Liver (tissue), 8 donors: ENCODE measurements at regions not wholly inside any gene's neighbourhood (a gene's known extent, or its start where the extent isn't known, plus 50 kb on each side); places are given as distances from the start of the nearest gene placed in this dataset.

Source experiments
- DNase-seq: peaks from one replicate; pipeline ENCODE4 v3.0.0-alpha.2; 2017; ENCODE audit warnings: low spot score
- H3K27ac ChIP-seq, 2 donors: one replicate each; pipeline ENCODE4 v1.7.0; 2013; ENCODE audit warnings: inconsistent platforms in 2 of 2, low read length in 2 of 2, control low read depth in 1 of 2, low read depth in 1 of 2, mild to moderate bottlenecking in 1 of 2
- H3K27me3 ChIP-seq, 4 donors: one replicate each; pipeline versions ENCODE4 v1.6.1 to v1.7.0; 2013; ENCODE audit warnings: low read length in 3 of 4, inconsistent platforms in 1 of 4, mild to moderate bottlenecking in 1 of 4, moderate library complexity in 1 of 4; ENCODE audit not compliant: control insufficient read depth in 4 of 4, insufficient read depth in 4 of 4
- H3K36me3 ChIP-seq, 4 donors: one replicate each; pipeline versions ENCODE4 v1.6.1 to v1.7.0; 2013; ENCODE audit warnings: low read length in 3 of 4, mild to moderate bottlenecking in 3 of 4, low read depth in 1 of 4, moderate library complexity in 1 of 4; ENCODE audit not compliant: control insufficient read depth in 4 of 4, insufficient read depth in 3 of 4
- H3K4me1 ChIP-seq, 4 donors: one replicate each; pipeline versions ENCODE4 v1.6.1 to v1.7.0; 2013; ENCODE audit warnings: low read length in 3 of 4, mild to moderate bottlenecking in 3 of 4, moderate library complexity in 1 of 4; ENCODE audit not compliant: control insufficient read depth in 4 of 4, insufficient read depth in 4 of 4
- H3K4me3 ChIP-seq, 3 donors: one replicate each; pipeline versions ENCODE4 v1.6.1 to v1.7.0; 2013; ENCODE audit warnings: low read length in 3 of 3, control low read depth in 1 of 3, low read depth in 1 of 3, mild to moderate bottlenecking in 1 of 3
- H3K9ac ChIP-seq, 2 donors: one replicate each; pipeline ENCODE4 v1.7.0; 2013; ENCODE audit warnings: low read length in 2 of 2, mild to moderate bottlenecking in 2 of 2, moderate library complexity in 2 of 2, control low read depth in 1 of 2, low read depth in 1 of 2
- H3K9me3 ChIP-seq, 4 donors: one replicate each; pipeline versions ENCODE4 v1.6.1 to v1.7.0; 2013; ENCODE audit warnings: low read length in 3 of 4; ENCODE audit not compliant: control insufficient read depth in 4 of 4
- EGR1 ChIP-seq, 2 donors: IDR thresholded peaks; 2 replicates each; pipeline ENCODE4 v1.6.1; 2016 to 2018; ENCODE audit warnings: antibody characterized with exemption in 2 of 2, low read depth in 2 of 2
- FOXA1 ChIP-seq: IDR thresholded peaks from 2 replicates; pipeline ENCODE4 v1.6.1; 2016; ENCODE audit warnings: antibody characterized with exemption
- FOXA2 ChIP-seq: IDR thresholded peaks from 2 replicates; pipeline ENCODE4 v1.6.1; 2016; ENCODE audit warnings: antibody characterized with exemption
- GABPA ChIP-seq, 2 donors: IDR thresholded peaks in 1 of 2; conservative IDR thresholded peaks in 1 of 2; 2 replicates each; pipeline ENCODE4 v1.6.1; 2016; ENCODE audit warnings: antibody characterized with exemption in 2 of 2, mild to moderate bottlenecking in 1 of 2, moderate library complexity in 1 of 2
- HNF4A ChIP-seq, 2 donors: conservative IDR thresholded peaks; 2 replicates each; pipeline ENCODE4 v1.6.1; 2016; ENCODE audit warnings: antibody characterized with exemption in 2 of 2, mild to moderate bottlenecking in 2 of 2
- HNF4G ChIP-seq: IDR thresholded peaks from 2 replicates; pipeline ENCODE4 v1.6.1; 2016; ENCODE audit warnings: antibody characterized with exemption
- JUND ChIP-seq, 2 donors: IDR thresholded peaks; 2 replicates each; pipeline ENCODE4 v1.6.1; 2016; ENCODE audit warnings: antibody characterized with exemption in 2 of 2
- NR2F2 ChIP-seq: IDR thresholded peaks from 2 replicates; pipeline ENCODE4 v1.6.1; 2016; ENCODE audit warnings: antibody characterized with exemption
- RAD21 ChIP-seq, 2 donors: IDR thresholded peaks; 2 replicates each; pipeline ENCODE4 v1.6.1; 2016; ENCODE audit warnings: antibody characterized with exemption in 2 of 2, mild to moderate bottlenecking in 2 of 2
- RXRA ChIP-seq, 2 donors: IDR thresholded peaks; 2 replicates each; pipeline ENCODE4 v1.6.1; 2017 to 2018; ENCODE audit warnings: antibody characterized with exemption in 2 of 2, mild to moderate bottlenecking in 1 of 2
- SP1 ChIP-seq: IDR thresholded peaks from 2 replicates; pipeline ENCODE4 v1.6.1; 2018; ENCODE audit warnings: antibody characterized with exemption, mild to moderate bottlenecking
- TAF1 ChIP-seq: conservative IDR thresholded peaks from 2 replicates; pipeline ENCODE4 v1.6.1; 2016; ENCODE audit warnings: antibody characterized with exemption, mild to moderate bottlenecking
- YY1 ChIP-seq: IDR thresholded peaks from 2 replicates; pipeline ENCODE4 v1.6.1; 2016; ENCODE audit warnings: antibody characterized with exemption, mild to moderate bottlenecking
- WGBS: extraction: QIAGEN DNeasy Blood & Tissue Kit; methylation state at CpG from one replicate; pipeline ENCODE4 v1.1.7; 2013; 5-methylcytosine and 5-hydroxymethylcytosine counted together
- TF ChIP-seq, protein P1 (sequence below): IDR thresholded peaks from 2 replicates; pipeline ENCODE4 v1.6.1; 2016; ENCODE audit warnings: antibody characterized with exemption, mild to moderate bottlenecking
- TF ChIP-seq, protein P2 (sequence below): IDR thresholded peaks from 2 replicates; pipeline ENCODE4 v1.6.1; 2016; ENCODE audit warnings: antibody characterized with exemption
- TF ChIP-seq, protein P3 (sequence below): IDR thresholded peaks from 2 replicates; pipeline ENCODE4 v1.6.1; 2016; ENCODE audit warnings: antibody characterized with exemption
- TF ChIP-seq, protein P4 (sequence below): IDR thresholded peaks from 2 replicates; pipeline ENCODE4 v1.6.1; 2016; ENCODE audit warnings: antibody characterized with exemption
- TF ChIP-seq, protein P5 (sequence below): fragments of 150-350 bp; IDR thresholded peaks from 2 replicates; pipeline ENCODE4 v1.5.1; 2017; ENCODE audit warnings: improper control_type of control experiment, low read depth, low read length; ENCODE audit not compliant: missing input control
- donor health status: healthy.
- donor health status: healthy.
- donor health status: healthy.
- donor health status: healthy.
- donor health status: healthy.

DNA sequence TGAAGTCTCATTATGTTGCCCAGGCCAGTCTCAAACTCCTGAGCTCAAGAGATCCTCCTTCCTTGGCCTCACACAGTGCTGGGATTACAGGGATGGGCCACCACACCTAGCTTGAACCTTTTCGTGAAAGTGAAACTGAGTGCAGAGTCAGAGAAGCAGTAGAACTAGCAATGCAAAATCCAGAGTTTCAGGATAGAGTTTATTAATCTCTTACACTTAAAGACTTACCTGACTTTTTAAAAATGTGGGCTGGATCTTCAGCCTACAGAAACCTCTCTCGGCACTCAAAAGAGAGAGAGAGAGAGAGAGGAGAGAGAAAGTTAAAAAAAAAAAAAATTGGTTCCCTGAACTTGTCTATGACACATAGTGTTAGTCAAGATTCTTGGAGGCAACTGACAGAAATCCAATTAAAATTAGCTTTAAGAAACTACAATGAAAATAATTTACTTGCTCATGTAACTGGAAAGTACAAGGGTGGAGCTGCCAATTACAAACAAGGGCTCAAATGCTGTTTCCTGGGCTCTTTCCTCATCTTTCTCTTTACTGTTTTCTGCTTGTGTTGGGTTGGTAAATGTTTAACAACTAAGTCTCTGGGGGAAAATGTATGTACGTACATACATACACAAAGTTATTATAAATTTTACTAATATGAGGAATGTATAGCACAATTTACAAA, 98.1 kb upstream of the CERS6 start:
- H3K9me3 ChIP-seq: no peaks in the 10 kb centered on the region
- H3K36me3 ChIP-seq: no peaks in the 10 kb centered on the region
- H3K27me3 ChIP-seq: no peaks in the 10 kb centered on the region
- TF ChIP-seq EGR1 (IDR thresholded peaks at IDR 0.05; ENCODE audit: low read depth in 2 of 2) (no peak), YY1 (no peak), NR2F2 (no peak), FOXA1 (no peak), HNF4G (no peak), RXRA (IDR thresholded peaks at IDR 0.05) (no peak), JUND (IDR thresholded peaks at IDR 0.05) (no peak), HNF4A (conservative IDR thresholded peaks at IDR 0.05) (no peak), GABPA (IDR thresholded peaks at IDR 0.05 in 1 of 2, conservative IDR thresholded peaks at IDR 0.05 in 1 of 2) (no peak), RAD21 (IDR thresholded peaks at IDR 0.05) (no peak), SP1 (no peak)
- TF ChIP-seq, protein P1, sequence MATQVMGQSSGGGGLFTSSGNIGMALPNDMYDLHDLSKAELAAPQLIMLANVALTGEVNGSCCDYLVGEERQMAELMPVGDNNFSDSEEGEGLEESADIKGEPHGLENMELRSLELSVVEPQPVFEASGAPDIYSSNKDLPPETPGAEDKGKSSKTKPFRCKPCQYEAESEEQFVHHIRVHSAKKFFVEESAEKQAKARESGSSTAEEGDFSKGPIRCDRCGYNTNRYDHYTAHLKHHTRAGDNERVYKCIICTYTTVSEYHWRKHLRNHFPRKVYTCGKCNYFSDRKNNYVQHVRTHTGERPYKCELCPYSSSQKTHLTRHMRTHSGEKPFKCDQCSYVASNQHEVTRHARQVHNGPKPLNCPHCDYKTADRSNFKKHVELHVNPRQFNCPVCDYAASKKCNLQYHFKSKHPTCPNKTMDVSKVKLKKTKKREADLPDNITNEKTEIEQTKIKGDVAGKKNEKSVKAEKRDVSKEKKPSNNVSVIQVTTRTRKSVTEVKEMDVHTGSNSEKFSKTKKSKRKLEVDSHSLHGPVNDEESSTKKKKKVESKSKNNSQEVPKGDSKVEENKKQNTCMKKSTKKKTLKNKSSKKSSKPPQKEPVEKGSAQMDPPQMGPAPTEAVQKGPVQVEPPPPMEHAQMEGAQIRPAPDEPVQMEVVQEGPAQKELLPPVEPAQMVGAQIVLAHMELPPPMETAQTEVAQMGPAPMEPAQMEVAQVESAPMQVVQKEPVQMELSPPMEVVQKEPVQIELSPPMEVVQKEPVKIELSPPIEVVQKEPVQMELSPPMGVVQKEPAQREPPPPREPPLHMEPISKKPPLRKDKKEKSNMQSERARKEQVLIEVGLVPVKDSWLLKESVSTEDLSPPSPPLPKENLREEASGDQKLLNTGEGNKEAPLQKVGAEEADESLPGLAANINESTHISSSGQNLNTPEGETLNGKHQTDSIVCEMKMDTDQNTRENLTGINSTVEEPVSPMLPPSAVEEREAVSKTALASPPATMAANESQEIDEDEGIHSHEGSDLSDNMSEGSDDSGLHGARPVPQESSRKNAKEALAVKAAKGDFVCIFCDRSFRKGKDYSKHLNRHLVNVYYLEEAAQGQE: no peak
- TF ChIP-seq, protein P2, sequence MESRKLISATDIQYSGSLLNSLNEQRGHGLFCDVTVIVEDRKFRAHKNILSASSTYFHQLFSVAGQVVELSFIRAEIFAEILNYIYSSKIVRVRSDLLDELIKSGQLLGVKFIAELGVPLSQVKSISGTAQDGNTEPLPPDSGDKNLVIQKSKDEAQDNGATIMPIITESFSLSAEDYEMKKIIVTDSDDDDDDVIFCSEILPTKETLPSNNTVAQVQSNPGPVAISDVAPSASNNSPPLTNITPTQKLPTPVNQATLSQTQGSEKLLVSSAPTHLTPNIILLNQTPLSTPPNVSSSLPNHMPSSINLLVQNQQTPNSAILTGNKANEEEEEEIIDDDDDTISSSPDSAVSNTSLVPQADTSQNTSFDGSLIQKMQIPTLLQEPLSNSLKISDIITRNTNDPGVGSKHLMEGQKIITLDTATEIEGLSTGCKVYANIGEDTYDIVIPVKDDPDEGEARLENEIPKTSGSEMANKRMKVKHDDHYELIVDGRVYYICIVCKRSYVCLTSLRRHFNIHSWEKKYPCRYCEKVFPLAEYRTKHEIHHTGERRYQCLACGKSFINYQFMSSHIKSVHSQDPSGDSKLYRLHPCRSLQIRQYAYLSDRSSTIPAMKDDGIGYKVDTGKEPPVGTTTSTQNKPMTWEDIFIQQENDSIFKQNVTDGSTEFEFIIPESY: no peak
- TF ChIP-seq, protein P3, sequence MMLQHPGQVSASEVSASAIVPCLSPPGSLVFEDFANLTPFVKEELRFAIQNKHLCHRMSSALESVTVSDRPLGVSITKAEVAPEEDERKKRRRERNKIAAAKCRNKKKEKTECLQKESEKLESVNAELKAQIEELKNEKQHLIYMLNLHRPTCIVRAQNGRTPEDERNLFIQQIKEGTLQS: no peak
- TF ChIP-seq, protein P4, sequence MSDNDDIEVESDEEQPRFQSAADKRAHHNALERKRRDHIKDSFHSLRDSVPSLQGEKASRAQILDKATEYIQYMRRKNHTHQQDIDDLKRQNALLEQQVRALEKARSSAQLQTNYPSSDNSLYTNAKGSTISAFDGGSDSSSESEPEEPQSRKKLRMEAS: no peak
- DNase-seq: no peak
- H3K4me3 ChIP-seq: no peak overlapping the region
- H3K9ac ChIP-seq: no peak overlapping the region
- H3K27ac ChIP-seq: no peak overlapping the region
- no peaks in the 10 kb centered on the region for H3K4me1 ChIP-seq
- 86% methylated on average over 3 of the region's 3 CpGs for whole genome bisulfite sequencing

DNA sequence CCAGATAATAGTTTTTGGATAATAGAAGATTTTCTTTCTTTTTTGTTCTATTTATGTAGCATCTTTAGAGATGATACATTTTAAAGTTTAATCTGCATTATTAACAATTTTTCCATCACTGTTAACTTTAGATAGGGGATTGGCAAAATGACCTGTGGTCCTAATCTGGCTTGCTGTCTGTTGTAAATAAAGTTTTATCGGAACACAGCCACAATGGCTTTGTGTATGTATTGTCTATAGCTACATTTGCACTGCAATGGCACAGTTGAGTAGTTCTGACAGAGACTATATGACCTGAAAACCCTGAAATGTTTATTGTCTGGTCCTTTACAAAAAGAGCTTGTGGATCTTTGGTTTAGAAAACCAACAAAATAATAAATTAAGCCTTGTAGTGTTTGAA, 97.0 kb upstream of the CERS6 start:
- H3K9ac ChIP-seq: no peak overlapping the region

More for the DNA sequence above, 97.0 kb upstream of the CERS6 start:
- H3K27me3 ChIP-seq: no peaks in the 10 kb centered on the region
- H3K4me3 ChIP-seq: no peak overlapping the region
- no peak for TF ChIP-seq JUND (IDR thresholded peaks at IDR 0.05)
- TF ChIP-seq EGR1 (IDR thresholded peaks at IDR 0.05; ENCODE audit: low read depth in 2 of 2): no peak
- no peak for TF ChIP-seq GABPA (IDR thresholded peaks at IDR 0.05 in 1 of 2, conservative IDR thresholded peaks at IDR 0.05 in 1 of 2)
- TF ChIP-seq SP1: no peak
- no peak for TF ChIP-seq FOXA2
- no peak for TF ChIP-seq FOXA1
- no peak for TF ChIP-seq YY1
- no peak for TF ChIP-seq NR2F2
- TF ChIP-seq TAF1: no peak
- TF ChIP-seq, protein P5, sequence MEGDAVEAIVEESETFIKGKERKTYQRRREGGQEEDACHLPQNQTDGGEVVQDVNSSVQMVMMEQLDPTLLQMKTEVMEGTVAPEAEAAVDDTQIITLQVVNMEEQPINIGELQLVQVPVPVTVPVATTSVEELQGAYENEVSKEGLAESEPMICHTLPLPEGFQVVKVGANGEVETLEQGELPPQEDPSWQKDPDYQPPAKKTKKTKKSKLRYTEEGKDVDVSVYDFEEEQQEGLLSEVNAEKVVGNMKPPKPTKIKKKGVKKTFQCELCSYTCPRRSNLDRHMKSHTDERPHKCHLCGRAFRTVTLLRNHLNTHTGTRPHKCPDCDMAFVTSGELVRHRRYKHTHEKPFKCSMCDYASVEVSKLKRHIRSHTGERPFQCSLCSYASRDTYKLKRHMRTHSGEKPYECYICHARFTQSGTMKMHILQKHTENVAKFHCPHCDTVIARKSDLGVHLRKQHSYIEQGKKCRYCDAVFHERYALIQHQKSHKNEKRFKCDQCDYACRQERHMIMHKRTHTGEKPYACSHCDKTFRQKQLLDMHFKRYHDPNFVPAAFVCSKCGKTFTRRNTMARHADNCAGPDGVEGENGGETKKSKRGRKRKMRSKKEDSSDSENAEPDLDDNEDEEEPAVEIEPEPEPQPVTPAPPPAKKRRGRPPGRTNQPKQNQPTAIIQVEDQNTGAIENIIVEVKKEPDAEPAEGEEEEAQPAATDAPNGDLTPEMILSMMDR: no peak
- TF ChIP-seq, protein P2: no peak
- TF ChIP-seq HNF4A (conservative IDR thresholded peaks at IDR 0.05): no peak
- no peak for TF ChIP-seq RXRA (IDR thresholded peaks at IDR 0.05)
- TF ChIP-seq RAD21 (IDR thresholded peaks at IDR 0.05): no peak
- no peak overlapping the region for H3K27ac ChIP-seq
- no peaks in the 10 kb centered on the region for H3K36me3 ChIP-seq
- DNase-seq: no peak
- 96% methylated on average over 1 of the region's 1 CpG for WGBS
- H3K9me3 ChIP-seq: no peaks in the 10 kb centered on the region
- no peaks in the 10 kb centered on the region for H3K4me1 ChIP-seq
